Effector CD8-positive, alpha-beta T cell (primary cell): ENCODE measurements at regions not wholly inside any gene's neighbourhood (a gene's known extent, or its start where the extent isn't known, plus 50 kb on each side); places are given as distances from the start of the nearest gene placed in this dataset.
"Not testable (repeated sequence)": the region's sequence is repeated elsewhere in the genome, so short reads cannot be mapped to it uniquely, and the experiment has no call there.

ENCODE experiments used
- DNase-seq: peaks from one replicate; lab custom pipeline; 2025; lab: John Stamatoyannopoulos, UW

- DNase-seq, result no peak
Measured at GRCh38 chr5:131005963-131006684, 158.9 kb downstream of the HINT1 start.

- no peak for DNase-seq
Measured at GRCh38 chr5:131001507-131001906, 163.5 kb downstream of the HINT1 start.

- no peak for DNase-seq
Measured at GRCh38 chr5:131000289-131000688, 164.8 kb downstream of the HINT1 start.

- DNase-seq, result not testable (repeated sequence)
Measured at GRCh38 chr5:130996720-130997119, 168.3 kb downstream of the HINT1 start.

GRCh38 chr5:130995851-130996250, 169.2 kb downstream of the HINT1 start:
- no peak for DNase-seq

- DNase-seq, result no peak
Measured at GRCh38 chr5:130995254-130995515, 169.9 kb downstream of the HINT1 start.

GRCh38 chr5:130994496-130995253, 170.4 kb downstream of the HINT1 start:
- DNase-seq, result no peak

GRCh38 chr5:130992621-130993020, 172.4 kb downstream of the HINT1 start:
- no peak for DNase-seq

GRCh38 chr5:130992095-130992494, 173.0 kb downstream of the HINT1 start:
- no peak for DNase-seq

GRCh38 chr5:130985776-130986175, 179.3 kb downstream of the HINT1 start:
- DNase-seq, result no peak

GRCh38 chr5:130981663-130982062, 183.4 kb downstream of the HINT1 start:
- DNase-seq, result no peak

- DNase-seq, result no peak
Measured at GRCh38 chr5:130978475-130978874, 186.6 kb downstream of the HINT1 start.

GRCh38 chr5:130976493-130976892, 188.6 kb downstream of the HINT1 start:
- no peak for DNase-seq

GRCh38 chr5:130975847-130976246, 189.2 kb downstream of the HINT1 start:
- no peak for DNase-seq

GRCh38 chr5:130975299-130975698, 189.8 kb downstream of the HINT1 start:
- DNase-seq, result no peak

GRCh38 chr5:130974021-130974683, 190.9 kb downstream of the HINT1 start:
- no peak for DNase-seq

GRCh38 chr5:130966990-130967525, 198.0 kb downstream of the HINT1 start:
- no peak for DNase-seq

GRCh38 chr5:130965920-130966319, 199.1 kb downstream of the HINT1 start:
- no peak for DNase-seq

GRCh38 chr5:130965360-130965759, 199.7 kb downstream of the HINT1 start:
- DNase-seq, result no peak

GRCh38 chr5:130964231-130965202, 200.5 kb downstream of the HINT1 start:
- no peak for DNase-seq

GRCh38 chr5:130963798-130964197, 201.3 kb downstream of the HINT1 start:
- DNase-seq, result no peak

- no peak for DNase-seq
Measured at GRCh38 chr5:130957151-130957550, 207.9 kb downstream of the HINT1 start.
